ENCODE measurements at regions not wholly inside any gene's neighbourhood (a gene's known extent, or its start where the extent isn't known, plus 50 kb on each side); places are given as distances from the start of the nearest gene placed in this dataset.

DNA sequence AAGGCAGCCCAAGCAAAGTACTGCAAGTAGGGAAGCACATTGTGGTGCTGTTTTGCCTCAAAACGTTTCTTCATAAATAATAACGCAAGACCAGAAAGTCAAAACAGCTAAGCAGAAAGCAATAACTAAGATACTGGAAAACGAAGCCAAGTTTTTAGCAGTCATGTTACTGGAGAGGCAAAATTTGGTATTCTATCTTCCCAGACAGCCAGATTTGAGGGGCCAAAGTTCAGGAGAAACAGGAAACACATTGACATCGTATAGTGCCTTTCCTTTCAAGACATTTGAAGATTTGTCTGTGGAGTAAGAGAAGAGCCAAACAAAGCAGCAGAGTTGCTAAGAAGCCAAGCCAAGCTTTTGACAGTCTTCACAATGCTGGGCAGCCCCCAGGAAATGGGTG, 843.6 kb upstream of the NECTIN3 start:
- H2BK120ac ChIP-seq (ENCODE audit: low read depth, low read length, poor library complexity, severe bottlenecking): no peak overlapping the region
- no peaks in the 10 kb centered on the region for H3K4me1 ChIP-seq (ENCODE audit: insufficient read depth, low read length)
- Mint-ChIP-seq H3K4me3 (no peak overlapping the region), H3K27me3 (ENCODE audit: low read depth) (no peaks in the 10 kb centered on the region), H3K27ac (no peak overlapping the region), H3K36me3 (ENCODE audit: insufficient read depth in 1 of 3, low read depth in 3 of 3) (0 out of 7 replicates have a peak, but pooled peaks cover 0 to 1% (median 0%) of the 10 kb centered on the region in 3 experiments), H3K9me3 (no peaks in the 10 kb centered on the region), H3K4me1 (peaks cover 0 to 3% of the 10 kb centered on the region in 2 experiments; a peak in 2 of 4 replicates)
- H3K27me3 ChIP-seq (ENCODE audit: insufficient read depth, low read length): no peaks in the 10 kb centered on the region
- DNase-seq: no peak
- no peaks in the 10 kb centered on the region for H3K79me2 ChIP-seq (ENCODE audit: insufficient read depth, low read length)
- no CpG with 5 or more reads among the region's 4 CpGs for WGBS (ENCODE audit: extremely low coverage, insufficient read length, low lambda C conversion rate)
- H3K23me2 ChIP-seq (ENCODE audit: insufficient read length, low read depth, low read length, poor library complexity, severe bottlenecking): no peaks in the 10 kb centered on the region
- no peak overlapping the region for H3K56ac ChIP-seq (ENCODE audit: insufficient read length, low read depth, low read length)
- no peak overlapping the region for H3K27ac ChIP-seq (ENCODE audit: insufficient read length, low read depth, low read length)
- no peak overlapping the region for H3K4me2 ChIP-seq (ENCODE audit: insufficient read depth, insufficient read length, low read length)
- no peak overlapping the region for H3T11ph ChIP-seq (ENCODE audit: low read length)
- H2AFZ ChIP-seq (ENCODE audit: low read length): no peak overlapping the region
- H3K18ac ChIP-seq (ENCODE audit: insufficient read length, low read depth, low read length): no peak overlapping the region
- no peak overlapping the region for H2BK5ac ChIP-seq (ENCODE audit: insufficient read length, low read length)
- TF ChIP-seq, protein P1, sequence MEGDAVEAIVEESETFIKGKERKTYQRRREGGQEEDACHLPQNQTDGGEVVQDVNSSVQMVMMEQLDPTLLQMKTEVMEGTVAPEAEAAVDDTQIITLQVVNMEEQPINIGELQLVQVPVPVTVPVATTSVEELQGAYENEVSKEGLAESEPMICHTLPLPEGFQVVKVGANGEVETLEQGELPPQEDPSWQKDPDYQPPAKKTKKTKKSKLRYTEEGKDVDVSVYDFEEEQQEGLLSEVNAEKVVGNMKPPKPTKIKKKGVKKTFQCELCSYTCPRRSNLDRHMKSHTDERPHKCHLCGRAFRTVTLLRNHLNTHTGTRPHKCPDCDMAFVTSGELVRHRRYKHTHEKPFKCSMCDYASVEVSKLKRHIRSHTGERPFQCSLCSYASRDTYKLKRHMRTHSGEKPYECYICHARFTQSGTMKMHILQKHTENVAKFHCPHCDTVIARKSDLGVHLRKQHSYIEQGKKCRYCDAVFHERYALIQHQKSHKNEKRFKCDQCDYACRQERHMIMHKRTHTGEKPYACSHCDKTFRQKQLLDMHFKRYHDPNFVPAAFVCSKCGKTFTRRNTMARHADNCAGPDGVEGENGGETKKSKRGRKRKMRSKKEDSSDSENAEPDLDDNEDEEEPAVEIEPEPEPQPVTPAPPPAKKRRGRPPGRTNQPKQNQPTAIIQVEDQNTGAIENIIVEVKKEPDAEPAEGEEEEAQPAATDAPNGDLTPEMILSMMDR (conservative IDR thresholded peaks at IDR 0.05): no peak
- H4K20me1 ChIP-seq (ENCODE audit: control insufficient read depth, insufficient read depth, insufficient read length): no peaks in the 10 kb centered on the region
- no peaks in the 10 kb centered on the region for H3K79me1 ChIP-seq (ENCODE audit: insufficient read depth, low read depth, low read length, poor library complexity, severe bottlenecking)
- no peak overlapping the region for H2BK20ac ChIP-seq (ENCODE audit: low read depth, low read length, poor library complexity, severe bottlenecking)
- H3K9me3 ChIP-seq (ENCODE audit: control insufficient read depth, low read depth, low read length): no peaks in the 10 kb centered on the region
- no peak overlapping the region for H2AK5ac ChIP-seq (ENCODE audit: insufficient read length, low read length)
- no peak overlapping the region for H3K9ac ChIP-seq (ENCODE audit: extremely low read depth, insufficient read length, low read length)
- H4K8ac ChIP-seq (replicated peaks; ENCODE audit: insufficient read length, low read depth, low read length): no peak overlapping the region
- no peak overlapping the region for H3K4ac ChIP-seq (ENCODE audit: low read depth, low read length)
- no peak overlapping the region for H2BK12ac ChIP-seq (ENCODE audit: insufficient read length, low read depth, low read length)
- H4K91ac ChIP-seq (ENCODE audit: insufficient read length, low read depth, low read length): no peak overlapping the region
- H2BK15ac ChIP-seq (ENCODE audit: low read depth, low read length): no peak overlapping the region
- H3K23ac ChIP-seq (ENCODE audit: insufficient read length, low read depth, low read length): no peak overlapping the region
- no peak overlapping the region for H3K14ac ChIP-seq (ENCODE audit: insufficient read depth, low read length)
- no peak overlapping the region for H4K5ac ChIP-seq (ENCODE audit: insufficient read length, low read depth, low read length)

All from H9 (cell line).